ENCODE measurements at regions not wholly inside any gene's neighbourhood (a gene's known extent, or its start where the extent isn't known, plus 50 kb on each side); places are given as distances from the start of the nearest gene placed in this dataset.
A peak's percentile ranks its signal among the peaks of the same experiment; 100 is the strongest.

GRCh38 chr6:159100395-159101182 is 55.8 kb upstream of the TAGAP start:
- no peak overlapping the region for H3K4me3 ChIP-seq (ENCODE audit: low read depth, low read length)
- no peak for DNase-seq (ENCODE audit: low read depth)
- TF ChIP-seq CTCF (IDR thresholded peaks at IDR 0.05; ENCODE audit: insufficient read depth, low read depth, low read length, missing control alignments) = no peak

DNA sequence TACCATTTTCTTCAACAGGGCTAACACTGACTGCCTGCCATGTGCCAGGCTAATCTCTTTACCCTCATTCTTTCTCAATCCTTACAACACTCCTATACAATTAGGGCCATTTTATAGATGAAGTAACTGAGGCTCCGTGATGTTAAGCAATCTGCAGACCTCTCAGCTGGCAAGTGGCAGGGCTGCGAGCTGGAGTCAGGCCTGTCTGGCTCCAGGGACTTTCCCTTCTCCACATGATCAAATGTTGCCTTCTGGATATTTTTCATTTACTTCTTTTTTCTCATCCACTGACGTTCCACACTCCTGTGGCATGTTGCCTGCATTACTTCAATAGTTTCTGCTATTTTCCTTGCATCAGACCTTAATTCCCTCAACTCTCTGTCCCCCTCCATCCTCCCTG is 55.2 kb upstream of the TAGAP start:
- no peak for DNase-seq (ENCODE audit: low read depth)
- H3K4me3 ChIP-seq (ENCODE audit: low read depth, low read length) = no peak overlapping the region
- TF ChIP-seq CTCF (IDR thresholded peaks at IDR 0.05; ENCODE audit: insufficient read depth, low read depth, low read length, missing control alignments) = no peak

GRCh38 chr6:159099276-159099675 is 54.5 kb upstream of the TAGAP start:
- H3K4me3 ChIP-seq (ENCODE audit: low read depth, low read length) = no peak overlapping the region
- TF ChIP-seq CTCF (IDR thresholded peaks at IDR 0.05; ENCODE audit: insufficient read depth, low read depth, low read length, missing control alignments) = no peak
- DNase-seq (ENCODE audit: low read depth) = no peak

DNA sequence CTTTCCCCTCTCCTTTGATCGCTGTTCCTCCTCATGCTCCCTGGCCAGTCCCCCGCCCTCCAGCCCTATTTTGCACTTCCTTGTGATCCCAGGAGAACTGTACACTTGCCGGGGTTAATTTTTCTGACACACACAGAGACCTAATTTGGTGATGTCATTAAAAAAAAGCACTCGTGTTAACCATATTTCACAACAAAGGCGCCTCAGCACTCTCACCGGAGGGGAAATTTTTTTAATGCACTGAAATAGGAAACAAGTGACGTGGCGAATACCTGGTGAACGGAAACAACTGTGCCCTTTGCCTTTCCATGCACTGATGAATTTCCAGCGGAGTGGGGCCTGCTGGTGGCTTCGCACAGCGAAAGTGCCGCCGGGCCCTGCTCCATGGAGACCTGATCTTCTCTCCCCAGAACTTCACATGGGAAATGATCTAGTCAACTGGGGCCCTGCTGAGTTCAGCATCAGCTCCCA is 53.9 kb upstream of the TAGAP start:
- no peak for TF ChIP-seq CTCF (IDR thresholded peaks at IDR 0.05; ENCODE audit: insufficient read depth, low read depth, low read length, missing control alignments)
- peak; percentile 39 for DNase-seq (ENCODE audit: low read depth)
- no peak overlapping the region for H3K4me3 ChIP-seq (ENCODE audit: low read depth, low read length)

- no peak for TF ChIP-seq CTCF (IDR thresholded peaks at IDR 0.05; ENCODE audit: insufficient read depth, low read depth, low read length, missing control alignments)
- DNase-seq (ENCODE audit: low read depth) = no peak
- no peak overlapping the region for H3K4me3 ChIP-seq (ENCODE audit: low read depth, low read length)
Observed at GRCh38 chr6:159097256-159097655, 52.5 kb upstream of the TAGAP start.

DNA sequence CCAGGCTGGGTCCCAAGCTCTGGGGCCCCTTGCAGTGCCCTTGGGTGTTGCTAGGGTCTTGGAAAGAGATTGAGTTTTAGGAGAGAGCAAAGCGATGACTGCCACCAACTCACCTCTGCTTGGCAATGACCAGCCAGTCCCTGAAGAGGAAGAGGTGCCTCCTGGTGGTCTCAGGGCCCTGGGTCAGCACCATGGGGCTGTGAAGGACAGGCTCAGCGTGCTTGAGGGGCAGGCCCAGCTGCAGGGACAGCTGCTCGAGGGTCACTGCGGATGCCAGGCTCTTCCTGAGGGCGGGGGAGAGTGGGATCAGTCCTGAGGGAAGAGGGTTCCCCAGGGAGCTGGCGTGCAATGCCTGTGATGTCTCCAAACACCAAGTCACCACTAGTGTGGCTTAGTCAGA is 50.8 kb upstream of the TAGAP start:
- no peak overlapping the region for H3K4me3 ChIP-seq (ENCODE audit: low read depth, low read length)
- no peak for DNase-seq (ENCODE audit: low read depth)
- no peak for TF ChIP-seq CTCF (IDR thresholded peaks at IDR 0.05; ENCODE audit: insufficient read depth, low read depth, low read length, missing control alignments)
